Fibroblast of skin of right quadriceps (primary cell): ENCODE measurements at regions not wholly inside any gene's neighbourhood (a gene's known extent, or its start where the extent isn't known, plus 50 kb on each side); places are given as distances from the start of the nearest gene placed in this dataset.

ENCODE experiments used
- DNase-seq: peaks from one replicate; pipeline ENCODE4 v3.0.0-alpha.2; 2013

GRCh38 chr22:48570912-48571311, 1256.8 kb downstream of the BRD1 start:
- no peak for DNase-seq

GRCh38 chr22:48569476-48570233, 1258.0 kb downstream of the BRD1 start:
- no peak for DNase-seq

DNA sequence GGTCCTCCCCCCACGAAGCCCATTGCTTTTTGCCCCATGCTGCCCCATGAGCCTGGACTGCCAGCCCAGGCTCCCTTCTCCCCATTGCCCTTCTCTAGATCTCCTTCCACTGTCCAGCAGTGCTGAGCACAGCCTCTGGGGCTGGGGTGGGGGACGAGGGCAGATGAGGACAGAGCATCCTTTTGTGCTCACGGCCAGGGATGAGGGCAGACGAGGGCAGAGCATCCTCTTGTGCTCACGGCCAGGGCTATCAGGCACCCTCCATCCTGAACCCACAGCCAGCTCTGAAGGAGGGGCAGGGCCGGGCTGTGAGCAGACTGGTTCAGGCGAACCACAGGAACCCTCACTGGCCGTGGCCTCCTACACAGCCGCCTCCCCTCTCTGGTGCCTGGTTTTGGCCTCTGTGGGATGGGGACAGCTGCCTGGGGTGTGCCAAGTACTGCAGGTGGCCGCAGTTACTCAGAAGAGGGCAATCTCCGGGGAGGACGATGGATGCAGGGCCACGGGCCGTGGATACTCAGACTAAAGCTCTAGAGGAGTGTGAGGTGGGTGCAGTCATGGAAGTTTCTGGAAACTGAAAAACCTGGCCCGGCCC, 1258.8 kb downstream of the BRD1 start:
- DNase-seq = no peak

DNA sequence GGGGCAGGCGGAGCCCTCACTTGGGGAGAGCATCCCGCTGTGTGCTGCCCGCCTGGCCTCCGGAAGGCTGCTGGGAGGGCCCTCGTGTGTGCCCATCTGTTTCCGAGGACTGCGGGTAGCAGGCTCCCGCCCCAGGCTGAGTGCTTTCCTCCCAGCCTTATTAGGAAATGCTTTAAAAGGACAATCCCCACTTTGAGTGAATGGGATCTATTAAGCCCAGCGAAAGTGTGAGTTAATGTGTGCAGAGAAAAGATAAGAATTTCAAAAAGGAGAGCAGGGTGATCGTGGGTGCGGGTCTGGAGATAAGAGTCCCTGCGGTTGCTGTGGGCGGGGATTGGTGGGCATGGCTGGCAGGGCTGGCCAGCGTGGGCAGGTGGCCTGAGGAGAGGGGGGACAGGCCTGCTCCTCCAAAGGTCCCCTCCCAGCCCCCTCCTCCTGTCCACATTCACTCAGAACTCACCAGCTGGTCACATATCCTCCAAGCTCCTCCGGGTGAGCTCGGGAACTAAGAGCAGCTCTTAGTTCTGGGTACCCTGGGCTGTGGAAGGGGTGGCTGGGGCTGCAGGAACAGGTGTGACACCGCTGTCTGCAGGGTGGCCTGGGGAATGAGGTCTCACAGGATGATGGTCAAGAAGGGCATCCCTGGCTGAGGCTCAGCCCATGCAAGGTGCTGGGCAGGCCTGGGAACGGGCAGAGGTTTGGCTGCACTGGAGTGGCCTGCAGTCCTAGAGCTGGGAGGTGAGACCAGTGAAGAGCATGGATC, 1260.3 kb downstream of the BRD1 start:
- peak; percentile 28 for DNase-seq

GRCh38 chr22:48566741-48567140, 1260.9 kb downstream of the BRD1 start:
- DNase-seq = peak; percentile 25

GRCh38 chr22:48565901-48566501, 1261.7 kb downstream of the BRD1 start:
- no peak for DNase-seq

DNA sequence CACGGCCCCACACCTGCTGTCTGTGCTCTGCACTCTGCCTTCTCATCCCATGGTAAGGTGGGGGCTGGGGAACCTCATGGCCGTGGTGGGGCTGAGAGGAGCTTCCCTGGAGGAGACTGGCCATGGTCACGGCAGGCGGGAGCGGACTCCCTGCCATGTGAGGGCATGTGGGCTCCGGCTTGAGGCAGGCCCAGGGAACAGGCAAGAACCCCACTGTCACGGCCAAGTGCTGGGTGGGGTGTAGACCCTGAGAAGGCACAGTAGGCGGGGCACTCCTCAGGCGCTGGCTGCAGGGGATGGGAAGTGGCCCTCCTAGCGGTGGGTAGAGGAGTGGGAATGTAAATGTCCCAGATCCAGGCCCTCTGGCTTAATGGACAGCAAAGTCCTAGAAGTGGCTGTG, 1262.7 kb downstream of the BRD1 start:
- DNase-seq = no peak

GRCh38 chr22:48563966-48564330, 1263.7 kb downstream of the BRD1 start:
- DNase-seq = no peak

DNA sequence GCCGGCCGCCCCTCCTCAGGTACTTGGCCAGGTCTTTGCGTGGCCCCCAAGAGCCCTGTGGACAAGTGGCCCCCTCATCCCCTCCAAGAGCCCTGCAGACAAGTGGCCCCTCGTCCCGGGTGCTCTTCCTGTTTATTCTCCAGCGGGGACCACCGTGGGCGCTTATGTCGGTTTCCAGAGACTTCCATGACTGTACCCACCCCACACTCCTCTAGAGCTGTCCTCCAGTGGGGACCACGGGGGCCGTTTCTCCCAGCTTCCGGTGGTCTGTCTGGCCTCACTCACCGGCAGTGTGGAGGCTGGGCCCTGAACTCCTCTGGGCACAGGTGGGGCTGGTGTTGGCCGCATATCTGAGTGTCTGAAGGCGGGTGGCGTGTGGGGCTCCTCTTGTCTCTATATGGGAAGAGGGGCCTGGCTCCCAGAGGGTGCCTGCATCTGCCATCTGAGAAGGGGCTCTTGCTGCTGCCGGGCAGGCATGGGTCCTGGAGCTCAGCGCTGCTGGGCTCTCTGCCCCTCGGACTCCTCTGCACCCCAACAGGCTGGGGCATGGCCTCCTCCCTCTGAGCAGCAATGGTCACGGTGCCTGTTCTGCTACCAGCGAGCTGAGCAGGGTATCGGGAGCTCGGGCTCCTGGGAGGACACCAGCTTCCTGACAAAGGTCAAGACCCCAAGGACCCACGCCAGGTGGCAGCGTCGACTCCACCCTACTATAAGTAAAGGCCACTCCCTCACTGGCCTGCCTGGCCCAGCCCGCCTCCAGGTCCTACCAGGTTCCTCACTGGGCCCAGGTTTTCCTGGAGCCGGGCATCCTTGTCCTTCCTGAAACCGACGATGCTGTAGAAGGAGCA, 1264.3 kb downstream of the BRD1 start:
- DNase-seq = no peak

- no peak for DNase-seq
Measured at GRCh38 chr22:48561676-48562075, 1266.0 kb downstream of the BRD1 start.

DNA sequence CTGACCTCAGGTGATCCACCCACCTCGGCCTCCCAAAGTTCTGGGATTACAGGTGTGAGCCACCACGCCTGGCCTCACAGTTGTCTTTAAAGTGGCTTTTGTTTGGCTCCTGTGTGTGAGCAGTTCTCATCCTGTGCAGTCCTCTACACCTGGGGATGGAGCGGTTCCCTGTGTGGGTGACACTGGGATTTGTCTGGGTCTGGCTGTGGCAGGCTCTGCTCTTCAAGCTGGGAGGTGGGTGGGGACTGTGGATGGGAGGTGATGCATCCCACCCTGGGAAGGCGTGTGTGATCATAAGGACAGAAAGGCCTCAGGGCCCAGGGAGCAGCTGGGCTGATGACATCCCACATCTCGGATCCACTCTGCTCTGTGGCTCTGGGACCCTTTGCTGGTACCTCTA, 1266.8 kb downstream of the BRD1 start:
- no peak for DNase-seq

- no peak for DNase-seq
Measured at GRCh38 chr22:48560389-48560751, 1267.3 kb downstream of the BRD1 start.

GRCh38 chr22:48559647-48560388, 1267.9 kb downstream of the BRD1 start:
- no peak for DNase-seq

DNA sequence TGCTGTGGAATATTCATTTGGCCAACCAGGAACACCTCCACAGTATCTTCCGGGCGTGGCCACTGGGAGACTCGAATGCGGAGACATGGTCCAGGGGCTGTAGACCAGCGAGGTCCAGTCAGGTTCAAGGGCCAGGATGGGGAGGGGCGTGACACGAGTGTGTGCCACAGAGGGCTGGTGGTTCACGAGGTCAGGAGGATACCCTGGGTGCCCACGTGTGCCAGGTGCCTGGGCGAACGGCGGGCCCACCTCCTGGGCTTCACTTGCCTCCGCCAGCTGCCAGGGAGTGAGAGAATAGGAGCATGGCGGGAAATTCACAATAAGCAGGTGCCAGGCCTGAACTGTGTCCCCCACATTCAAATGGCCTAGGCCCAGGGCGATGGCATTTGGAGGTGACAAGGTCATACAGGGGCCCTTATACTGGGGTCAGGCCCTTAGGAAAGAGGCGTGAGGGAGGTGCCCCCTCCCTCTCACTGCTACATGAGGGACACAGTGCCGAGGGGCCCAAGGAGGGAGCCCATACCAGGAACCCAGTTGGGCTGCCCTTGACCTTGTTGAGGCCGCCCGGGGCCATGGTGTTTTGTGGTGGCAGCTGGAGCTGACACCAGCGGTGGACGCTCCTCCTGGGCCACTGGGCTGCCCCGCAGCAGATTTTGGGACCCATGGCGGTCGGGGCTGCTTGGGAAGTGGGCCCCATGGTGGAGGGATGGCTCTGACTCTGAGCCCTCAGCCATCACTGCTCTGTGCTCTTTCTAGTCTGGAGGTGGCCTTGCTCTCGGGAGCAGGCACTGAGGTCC, 1268.9 kb downstream of the BRD1 start:
- no peak for DNase-seq

DNA sequence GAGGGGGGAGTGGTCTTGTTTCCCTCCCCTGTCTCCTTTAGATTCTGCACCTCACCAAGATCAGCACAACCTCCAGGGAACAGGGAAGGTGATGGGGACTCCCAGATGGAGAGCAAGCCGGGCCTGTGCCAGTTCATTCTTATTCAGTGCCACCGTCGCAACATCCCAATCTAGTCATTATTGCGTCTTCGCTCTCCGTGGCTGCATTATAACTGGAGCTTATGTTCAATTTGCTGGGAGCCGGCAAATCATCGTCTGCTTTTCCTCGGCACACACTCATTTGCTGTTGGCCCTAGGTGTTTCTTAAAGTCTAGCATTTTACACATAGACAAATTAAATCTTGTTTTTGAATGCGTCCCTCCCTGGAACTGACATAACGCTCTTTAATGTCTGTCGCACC, 1269.7 kb downstream of the BRD1 start:
- no peak for DNase-seq

DNA sequence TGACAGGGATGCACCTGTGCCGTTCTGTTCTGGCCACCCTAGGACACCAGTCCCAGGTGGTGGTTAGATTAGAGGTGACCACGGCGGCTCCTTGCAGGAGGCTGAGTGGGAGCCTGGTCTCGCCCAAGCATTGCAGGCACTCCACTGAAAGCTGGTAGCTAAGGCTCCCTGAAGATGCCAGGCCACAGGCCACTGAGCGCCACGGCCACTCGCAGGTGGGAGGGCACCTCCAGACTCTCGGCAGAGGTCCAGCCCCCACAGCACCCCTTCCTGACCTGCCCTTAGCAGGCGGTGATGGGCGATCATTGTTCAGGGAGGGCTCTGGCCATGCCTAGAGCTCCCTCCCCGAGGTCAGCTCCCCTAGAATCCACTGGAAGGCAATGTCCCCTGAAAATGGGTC, 1270.2 kb downstream of the BRD1 start:
- DNase-seq = no peak

GRCh38 chr22:48556751-48557150, 1270.9 kb downstream of the BRD1 start:
- no peak for DNase-seq

DNA sequence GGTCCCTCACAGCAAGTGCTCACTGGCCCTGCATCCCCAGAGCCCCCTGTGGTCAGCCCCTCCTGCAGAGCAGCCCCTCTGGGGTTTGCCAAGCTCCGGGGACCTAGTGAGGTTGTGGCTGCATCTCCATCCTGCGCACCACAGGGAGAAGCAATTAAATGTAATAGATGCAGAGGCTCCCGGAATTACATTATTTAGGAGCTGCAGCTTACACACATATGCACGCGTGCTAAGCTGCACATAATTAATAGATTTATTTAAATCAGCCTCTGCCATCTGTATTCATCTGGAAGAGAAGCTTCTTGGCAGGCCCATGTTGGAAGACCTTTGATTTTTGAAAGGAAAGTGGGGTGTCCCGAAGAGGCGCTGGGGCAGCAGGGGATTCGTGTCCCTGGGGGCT, 1271.5 kb downstream of the BRD1 start:
- no peak for DNase-seq

DNA sequence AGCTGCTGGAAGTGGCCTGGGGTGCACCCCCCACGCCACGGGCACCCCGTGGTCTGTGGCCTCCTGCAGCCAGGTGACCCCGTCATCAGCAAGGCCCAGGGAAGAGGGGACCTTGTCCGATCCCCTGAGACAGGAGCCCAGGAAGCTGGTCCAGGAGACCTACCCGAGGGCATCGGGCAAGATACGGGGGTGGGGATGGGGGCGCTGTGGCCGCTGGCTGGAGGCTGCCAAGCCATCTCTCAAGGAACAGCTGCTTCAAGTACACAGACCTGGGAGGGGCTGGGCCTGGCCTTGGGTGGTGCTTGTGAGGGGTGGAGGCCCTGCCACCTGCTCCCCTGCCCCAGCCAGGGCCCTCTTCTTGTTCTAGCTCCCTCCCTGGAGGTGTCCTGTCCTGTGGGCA, 1272.1 kb downstream of the BRD1 start:
- DNase-seq = no peak

DNA sequence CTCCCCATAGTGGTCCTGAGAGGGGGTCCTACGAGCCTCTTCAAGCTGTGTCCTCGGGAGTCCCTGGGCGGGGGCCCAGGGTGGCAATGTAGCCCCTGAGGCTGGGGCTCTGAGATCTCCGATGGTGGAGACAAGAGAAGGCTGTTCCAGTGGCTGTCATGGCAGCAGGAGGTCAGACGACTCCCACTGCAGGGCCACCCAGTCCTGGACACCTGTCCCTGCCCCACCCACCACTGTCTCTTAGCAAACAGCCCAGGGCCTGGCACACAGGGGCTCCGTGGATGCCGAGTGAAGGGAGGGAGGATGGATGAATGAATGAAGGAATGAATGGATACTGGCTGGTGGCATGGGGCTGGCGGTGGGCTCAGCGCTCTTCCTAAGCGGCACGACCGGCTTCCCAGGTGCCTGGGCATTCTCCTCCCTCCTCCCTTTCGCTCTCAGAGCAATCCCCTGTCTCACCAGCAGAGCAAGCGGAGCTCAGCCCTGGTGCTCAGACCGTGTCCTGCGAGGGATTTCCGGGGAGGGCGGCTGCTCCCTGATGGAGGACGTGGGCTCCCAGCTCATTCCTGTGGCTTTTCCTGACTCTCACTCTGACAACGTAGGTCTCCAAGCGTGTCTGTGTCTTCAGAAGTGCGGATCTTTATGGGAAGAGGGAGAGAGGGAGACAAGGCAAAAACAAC, 1272.6 kb downstream of the BRD1 start:
- DNase-seq = peak; percentile 48
